GM21723 (cell line): ENCODE measurements at regions not wholly inside any gene's neighbourhood (a gene's known extent, or its start where the extent isn't known, plus 50 kb on each side); places are given as distances from the start of the nearest gene placed in this dataset.

ENCODE experiments used
- ATAC-seq: cut with Tn5 transposase; IDR thresholded peaks from one replicate; pipeline ENCODE4 v1.9.1; 2021; ENCODE audit warnings: mild to moderate bottlenecking, moderate library complexity; ENCODE audit not compliant: unreplicated experiment

DNA sequence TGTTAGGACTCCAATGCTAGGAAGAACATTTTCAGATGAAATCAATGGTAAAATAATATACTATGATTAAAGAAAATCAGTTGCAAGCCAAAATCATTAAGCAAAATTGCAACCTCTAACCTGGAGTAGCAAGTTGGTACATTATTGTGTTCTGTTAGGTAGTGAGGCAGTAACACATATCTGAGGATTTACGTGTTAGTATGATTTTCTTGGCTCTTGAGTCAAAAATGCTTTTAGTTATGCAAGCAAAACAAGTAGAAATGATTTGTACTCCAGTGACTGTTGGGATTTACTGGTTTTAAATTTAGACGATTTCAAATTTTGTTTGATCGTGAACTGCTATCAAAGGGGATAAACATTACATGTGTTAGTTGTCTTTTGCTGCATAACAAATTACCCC is 293.0 kb upstream of the BTBD3 start:
- no peak for ATAC-seq

DNA sequence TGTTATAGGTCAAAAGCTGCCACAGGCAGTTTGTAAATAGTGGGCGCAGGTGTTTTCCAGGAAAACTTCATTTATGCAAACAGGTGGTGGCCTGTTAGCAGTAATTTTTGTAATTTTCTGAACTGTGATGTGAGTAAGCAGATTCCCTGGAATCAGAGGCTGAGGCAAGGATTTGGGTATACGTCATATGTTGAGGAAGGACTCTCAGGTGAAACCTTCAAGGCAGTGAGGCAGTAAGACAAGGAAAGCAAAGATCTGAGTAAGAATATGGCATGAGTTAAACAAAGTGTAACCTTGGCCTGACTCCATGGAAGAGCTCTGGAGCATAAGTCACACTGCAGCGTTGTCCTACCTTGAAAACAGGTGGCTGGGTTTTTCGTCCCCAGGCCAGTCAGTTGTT is 291.1 kb upstream of the BTBD3 start:
- no peak for ATAC-seq

DNA sequence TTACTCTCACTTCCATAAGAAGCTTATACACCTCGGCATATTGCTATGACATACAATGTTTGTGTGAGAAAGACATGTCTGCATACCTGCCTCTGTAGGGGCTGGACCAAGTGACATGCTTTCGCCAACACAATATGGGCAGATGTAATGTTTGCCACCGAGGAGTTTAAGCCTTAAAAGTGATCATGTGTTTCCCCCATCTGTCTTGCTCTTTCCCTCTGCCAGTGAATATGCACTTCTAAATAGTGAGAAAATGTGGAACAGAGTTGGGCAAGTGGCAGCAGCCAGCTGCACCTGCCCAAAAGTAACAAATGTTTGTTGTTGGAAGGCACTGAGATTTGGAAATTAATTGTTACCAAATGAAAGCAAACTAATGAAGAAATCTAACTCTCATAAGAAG is 274.8 kb upstream of the BTBD3 start:
- no peak for ATAC-seq

DNA sequence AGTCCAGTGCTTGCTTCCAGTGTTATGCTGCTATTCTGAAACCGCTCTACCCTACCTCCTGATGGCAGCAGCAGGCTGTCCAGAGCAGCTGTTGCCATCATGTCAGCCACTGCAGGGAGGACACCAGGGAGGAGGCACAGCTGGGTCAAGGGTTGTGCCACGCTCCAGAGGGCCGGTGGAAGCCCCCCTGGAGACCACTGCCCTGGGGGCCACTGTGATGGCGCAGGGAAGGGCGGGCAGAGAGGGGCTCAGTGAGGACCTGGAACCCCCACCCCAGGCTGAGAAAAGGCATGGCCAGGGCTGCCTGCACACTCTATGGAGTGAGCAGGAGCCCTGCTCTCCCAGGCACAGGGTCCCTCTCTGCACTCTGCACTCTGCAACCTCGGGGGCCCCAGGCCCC is 271.3 kb upstream of the BTBD3 start:
- ATAC-seq = no peak

DNA sequence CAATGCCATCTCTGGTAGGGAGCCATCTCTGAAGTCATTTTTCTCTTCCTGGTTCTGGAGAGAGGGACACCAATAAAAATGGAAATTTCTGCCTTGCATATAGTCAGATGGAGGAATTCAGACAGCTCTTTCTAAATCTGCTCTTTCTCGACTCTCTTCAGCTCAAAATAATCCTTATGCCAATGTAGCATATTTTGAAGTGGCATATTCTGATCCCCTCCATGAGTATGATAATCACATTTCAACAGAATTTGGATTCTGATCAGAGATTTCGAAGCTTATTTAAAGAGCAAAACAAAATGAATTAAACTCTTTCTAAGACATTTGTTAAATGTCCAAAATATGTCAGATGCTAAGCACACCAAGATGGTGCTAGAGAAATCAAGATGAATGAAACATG is 267.1 kb upstream of the BTBD3 start:
- ATAC-seq = no peak

- no peak for ATAC-seq
Observed at GRCh38 chr20:11651138-11651537, 266.6 kb upstream of the BTBD3 start.

DNA sequence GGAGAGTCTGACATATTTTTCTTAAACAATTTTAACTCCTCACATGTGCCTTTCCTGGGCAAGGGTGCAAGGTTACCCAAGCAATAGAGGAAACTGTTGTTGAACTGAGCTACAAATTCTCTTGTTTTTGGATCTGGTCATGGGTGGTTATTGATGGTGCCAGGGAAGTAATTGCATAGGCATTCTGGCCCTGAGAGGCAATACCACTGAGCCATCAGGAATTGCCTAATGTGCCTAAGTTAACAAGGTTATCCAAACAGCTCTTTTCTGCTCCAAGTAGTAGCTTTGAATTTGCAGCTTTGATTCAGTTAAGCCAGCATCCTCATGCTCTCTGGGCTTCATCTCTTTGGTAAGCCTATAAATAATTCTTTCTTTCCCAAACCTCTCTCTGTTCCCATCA is 266.0 kb upstream of the BTBD3 start:
- no peak for ATAC-seq

DNA sequence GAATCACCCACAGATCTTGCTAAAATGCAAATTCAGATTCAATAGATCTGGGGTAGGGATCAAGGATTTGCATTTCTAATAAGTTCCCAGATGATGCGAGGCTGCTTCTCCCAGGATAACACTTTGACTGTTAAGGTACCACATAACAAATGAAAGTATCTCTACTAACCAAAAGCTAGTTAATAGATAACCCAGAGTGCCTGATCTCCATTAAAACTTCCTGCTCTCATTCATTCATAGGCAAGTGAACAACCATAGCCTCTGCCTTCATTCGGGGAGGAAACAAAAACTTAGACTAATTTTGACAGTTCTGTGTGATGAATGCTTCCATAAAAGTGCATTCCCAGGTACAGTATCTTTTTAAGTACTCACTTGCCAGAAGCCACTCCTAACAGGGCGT is 265.6 kb upstream of the BTBD3 start:
- no peak for ATAC-seq

DNA sequence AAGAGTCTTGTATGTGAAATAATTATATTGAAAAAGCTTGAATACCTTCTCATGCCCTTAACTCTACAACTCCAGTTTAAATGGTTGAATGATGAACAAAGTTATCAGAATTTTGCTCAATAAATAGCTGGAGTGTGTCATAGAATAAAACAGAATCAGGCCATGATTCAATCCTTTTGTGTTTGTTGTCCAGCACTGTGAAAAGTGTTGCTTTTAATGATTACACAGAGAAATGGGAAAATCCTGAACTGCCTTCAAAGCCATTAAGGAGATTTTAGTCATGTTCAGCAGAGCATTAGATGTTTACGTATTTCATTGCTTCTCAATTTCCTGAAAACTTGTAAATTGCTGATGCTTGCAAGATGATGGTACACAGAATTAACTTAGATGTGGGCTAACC is 262.9 kb upstream of the BTBD3 start:
- no peak for ATAC-seq

DNA sequence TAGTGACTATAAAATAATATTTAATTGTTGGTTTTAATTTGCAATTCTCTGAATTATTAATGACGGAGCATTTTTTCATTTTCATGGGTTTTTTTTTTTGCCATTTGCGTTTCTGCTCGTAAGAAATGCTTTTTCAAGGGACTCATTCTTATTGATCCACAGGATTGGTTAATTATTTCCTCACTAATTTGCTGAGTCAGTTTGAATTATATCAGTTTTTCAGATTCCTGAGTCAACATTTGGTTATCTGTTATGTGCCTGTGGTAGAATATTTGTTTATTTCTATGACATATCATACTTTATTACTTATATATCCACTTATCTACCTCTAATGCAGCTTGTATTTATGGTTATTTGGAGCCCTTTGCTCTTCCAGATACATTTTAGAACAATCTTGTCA is 257.0 kb upstream of the BTBD3 start:
- no peak for ATAC-seq

DNA sequence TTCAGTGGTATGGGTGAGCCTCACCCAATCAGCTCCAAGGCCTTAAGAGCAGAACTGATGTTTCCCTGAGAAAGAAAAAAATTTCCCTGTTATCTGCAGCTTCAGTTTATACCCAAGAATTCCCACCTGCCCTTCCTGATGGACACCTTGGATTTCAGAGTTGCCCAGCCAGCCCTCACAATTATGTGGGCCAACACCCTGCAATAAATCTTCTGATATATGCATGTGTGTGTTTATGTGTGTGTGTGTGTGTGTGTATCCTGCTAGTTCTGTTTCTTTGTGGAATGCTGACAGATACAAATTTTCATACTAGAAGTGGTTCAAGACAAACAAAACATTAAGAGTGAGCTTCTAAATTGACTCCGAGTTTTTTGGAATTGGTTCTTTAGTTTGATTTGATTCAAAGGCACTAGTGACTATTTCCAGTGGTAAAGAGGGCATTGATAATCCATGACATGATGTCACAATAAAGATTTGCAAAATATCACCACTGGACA is 246.6 kb upstream of the BTBD3 start:
- no peak for ATAC-seq

- ATAC-seq = no peak
Observed at GRCh38 chr20:11672959-11673358, 244.7 kb upstream of the BTBD3 start.

- no peak for ATAC-seq
Observed at GRCh38 chr20:11675920-11676629, 241.6 kb upstream of the BTBD3 start.

DNA sequence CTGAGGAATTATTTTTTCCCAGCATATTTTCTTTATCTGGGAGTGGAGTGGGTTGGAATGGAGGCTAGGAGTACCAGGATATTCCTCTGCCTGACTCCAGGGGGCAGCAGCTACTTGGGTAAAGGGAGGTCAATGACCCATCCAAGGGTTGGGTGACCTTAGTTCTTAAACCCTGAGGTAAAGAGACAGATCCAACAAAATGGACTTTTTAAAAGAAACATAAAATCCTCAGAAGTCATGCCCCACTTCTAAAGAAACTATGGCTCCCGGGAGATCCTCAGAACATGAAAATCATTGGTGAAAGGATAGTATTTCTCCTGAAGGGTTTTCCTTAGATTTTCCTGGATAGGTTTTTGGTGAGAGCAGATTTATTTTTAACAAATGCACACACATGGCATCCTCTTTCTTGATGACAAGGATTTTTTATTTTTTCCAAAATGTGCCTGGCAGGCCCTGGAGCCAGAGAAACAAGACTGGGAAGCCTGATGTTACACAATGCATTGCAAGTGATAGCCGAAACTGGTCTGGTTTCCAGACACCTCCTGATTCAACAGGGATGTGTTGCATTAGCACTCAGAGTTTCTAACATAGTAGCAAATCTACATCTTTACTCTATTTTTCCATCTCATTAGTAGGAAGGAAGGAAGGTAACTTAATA is 240.9 kb upstream of the BTBD3 start:
- no peak for ATAC-seq

DNA sequence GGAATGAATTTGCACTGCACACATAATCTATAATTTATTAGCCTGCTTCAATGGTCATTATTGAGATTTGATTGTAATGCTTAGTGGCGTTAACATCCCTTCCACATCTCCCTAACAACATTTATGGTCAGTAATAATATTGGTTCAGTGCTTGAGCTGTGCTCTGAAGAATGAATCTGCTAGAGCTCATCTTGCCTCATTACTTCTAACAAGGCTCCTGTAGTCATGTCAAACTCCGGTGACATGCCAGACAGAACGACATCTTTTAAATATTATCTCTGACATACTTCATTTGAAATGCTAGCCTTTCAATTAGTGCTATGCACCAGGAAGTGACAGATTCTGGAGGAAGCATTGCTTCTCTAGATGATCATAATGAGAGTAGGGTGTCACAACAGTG is 240.3 kb upstream of the BTBD3 start:
- ATAC-seq = no peak

DNA sequence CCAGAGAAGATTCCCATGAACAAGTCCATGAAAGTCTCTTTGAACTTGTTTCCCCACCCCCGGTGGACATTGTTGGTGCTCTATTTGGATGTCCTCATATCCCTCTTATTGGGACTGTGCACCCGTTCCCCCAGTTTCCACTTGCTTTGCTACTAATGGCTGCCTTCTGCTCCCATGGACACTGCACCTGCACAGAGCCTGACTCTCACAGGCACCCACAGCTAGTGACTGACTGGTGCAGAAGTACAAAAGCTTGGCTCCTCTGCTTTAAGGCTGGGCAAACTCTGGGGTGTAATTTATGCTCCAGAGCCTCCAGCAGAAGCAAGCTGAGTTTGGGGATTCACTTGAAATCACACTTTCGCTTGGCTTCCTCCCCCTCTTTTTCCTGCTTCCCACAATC is 239.9 kb upstream of the BTBD3 start:
- no peak for ATAC-seq

- ATAC-seq = no peak
Observed at GRCh38 chr20:11682285-11682684, 235.4 kb upstream of the BTBD3 start.

- no peak for ATAC-seq
Observed at GRCh38 chr20:11686195-11686594, 231.5 kb upstream of the BTBD3 start.

GRCh38 chr20:11686820-11687543 is 230.7 kb upstream of the BTBD3 start:
- no peak for ATAC-seq

DNA sequence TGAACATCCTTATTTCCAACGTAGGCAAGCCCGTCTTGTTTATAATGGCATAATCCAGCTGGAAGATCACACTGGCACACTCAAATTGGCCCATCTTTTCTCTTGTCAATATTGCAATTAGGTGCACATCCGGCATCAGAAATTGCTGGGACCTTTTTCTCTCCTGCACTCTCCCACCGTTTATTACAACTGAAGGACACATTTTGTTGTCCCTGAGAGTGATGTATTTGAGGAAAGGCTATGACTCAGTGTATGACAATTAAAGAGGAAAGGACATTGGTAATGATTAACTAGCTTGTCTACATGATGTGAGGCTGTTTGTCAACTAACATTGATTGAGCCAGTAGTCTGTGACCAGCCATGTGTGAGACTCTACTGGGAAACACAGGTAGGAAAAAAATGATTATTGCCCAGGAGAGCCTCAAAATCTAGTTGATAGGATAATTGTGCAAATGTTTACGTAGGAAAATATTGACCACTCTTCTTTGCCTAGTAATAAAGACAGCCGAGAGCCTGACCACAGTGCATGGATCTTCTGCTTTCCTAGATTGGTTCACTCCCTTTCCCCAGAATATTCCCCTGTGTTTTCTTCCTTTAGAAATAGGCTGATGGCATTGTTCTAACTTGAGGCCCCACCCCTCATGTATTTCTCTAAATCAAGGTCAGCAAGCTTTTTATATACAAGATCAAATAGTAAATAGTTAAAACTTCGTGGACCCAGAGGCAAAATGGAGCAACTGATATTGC is 230.0 kb upstream of the BTBD3 start:
- ATAC-seq = no peak

- ATAC-seq = no peak
Observed at GRCh38 chr20:11689262-11689661, 228.4 kb upstream of the BTBD3 start.
